GM23338 (cell line): ENCODE measurements at regions not wholly inside any gene's neighbourhood (a gene's known extent, or its start where the extent isn't known, plus 50 kb on each side); places are given as distances from the start of the nearest gene placed in this dataset.

Experiments
- CREB1 ChIP-seq: fragments of 250-450 bp; sonication (Bioruptor Pico); IDR thresholded peaks from 2 replicates; pipeline ENCODE4 v1.5.0; 2020; ENCODE audit warnings: low read depth, mild to moderate bottlenecking, moderate library complexity
- CTCF ChIP-seq, 2 experiments: fragments of 200-600 bp in 1 of 2; sonication (generic) in 1 of 2; conservative IDR thresholded peaks; 2 replicates each; pipeline versions ENCODE4 v1.5.1 to v1.6.1; 2016 to 2017; ENCODE audit warnings: antibody characterized with exemption in 2 of 2, low read depth in 2 of 2, mild to moderate bottlenecking in 2 of 2, moderate library complexity in 1 of 2
- EZH2 ChIP-seq: fragments of 200-600 bp; sonication (generic); IDR thresholded peaks from one replicate; pipeline ENCODE4 v1.8.0; 2017; ENCODE audit warnings: antibody characterized with exemption, mild to moderate bottlenecking, low read depth; ENCODE audit not compliant: unreplicated experiment
- EZH2phosphoT487 ChIP-seq: fragments of 200-600 bp; sonication (generic); IDR thresholded peaks from one replicate; pipeline ENCODE4 v1.8.1; 2018; ENCODE audit warnings: antibody characterized with exemption; ENCODE audit not compliant: unreplicated experiment
- JUNB ChIP-seq: IDR thresholded peaks from one replicate; pipeline ENCODE4 v1.6.1; 2016; ENCODE audit warnings: antibody characterized with exemption; ENCODE audit not compliant: unreplicated experiment
- POLR2AphosphoS5 ChIP-seq: IDR thresholded peaks from 2 replicates; pipeline ENCODE4 v1.6.1; 2016; ENCODE audit warnings: antibody characterized with exemption, low read depth
- REST ChIP-seq: IDR thresholded peaks from one replicate; pipeline ENCODE4 v1.6.1; 2018; ENCODE audit warnings: antibody characterized with exemption; ENCODE audit not compliant: unreplicated experiment
- TF ChIP-seq, protein P1 (sequence below): IDR thresholded peaks from 2 replicates; pipeline ENCODE4 v1.6.1; 2016; ENCODE audit warnings: antibody characterized with exemption

- TF ChIP-seq POLR2AphosphoS5 (no peak), CTCF (conservative IDR thresholded peaks at IDR 0.05; ENCODE audit: low read depth in 2 of 2) (no peak), REST (no peak), EZH2phosphoT487 (no peak), JUNB (no peak), CREB1 (no peak), EZH2 (no peak)
- TF ChIP-seq, protein P1, sequence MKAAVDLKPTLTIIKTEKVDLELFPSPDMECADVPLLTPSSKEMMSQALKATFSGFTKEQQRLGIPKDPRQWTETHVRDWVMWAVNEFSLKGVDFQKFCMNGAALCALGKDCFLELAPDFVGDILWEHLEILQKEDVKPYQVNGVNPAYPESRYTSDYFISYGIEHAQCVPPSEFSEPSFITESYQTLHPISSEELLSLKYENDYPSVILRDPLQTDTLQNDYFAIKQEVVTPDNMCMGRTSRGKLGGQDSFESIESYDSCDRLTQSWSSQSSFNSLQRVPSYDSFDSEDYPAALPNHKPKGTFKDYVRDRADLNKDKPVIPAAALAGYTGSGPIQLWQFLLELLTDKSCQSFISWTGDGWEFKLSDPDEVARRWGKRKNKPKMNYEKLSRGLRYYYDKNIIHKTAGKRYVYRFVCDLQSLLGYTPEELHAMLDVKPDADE: no peak
These were observed 226.1 kb upstream of the FAT3 start for GRCh38 chr11:91998481-91998880.
